ENCODE measurements at regions not wholly inside any gene's neighbourhood (a gene's known extent, or its start where the extent isn't known, plus 50 kb on each side); places are given as distances from the start of the nearest gene placed in this dataset.

DNA sequence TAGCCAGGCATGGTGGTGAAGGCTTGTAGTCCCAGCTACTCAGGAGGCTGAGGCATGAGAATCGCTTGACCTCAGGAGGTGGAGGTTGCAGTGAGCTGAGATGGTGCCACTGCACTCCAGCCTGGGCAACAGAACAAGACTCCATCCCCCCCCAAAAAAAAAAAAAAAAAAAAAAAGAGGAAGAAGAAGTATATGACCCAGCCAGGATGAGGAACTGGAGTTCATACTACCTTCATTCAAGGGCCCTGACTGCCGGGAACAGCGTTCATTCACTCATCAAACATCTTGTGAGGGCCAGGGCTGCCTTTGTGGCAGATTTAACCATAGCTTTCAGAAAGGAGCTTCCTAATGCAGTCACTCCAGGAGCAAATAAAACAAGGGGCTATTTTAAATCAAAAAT is 127.6 kb downstream of the MRPS6 start:
- Histone ChIP-seq H2BK20ac (ENCODE audit: low read length) (peak overlapping the region; percentile 80), H2BK12ac (ENCODE audit: low read depth, low read length) (peak overlapping the region; percentile 75), H3K9me3 (ENCODE audit: insufficient read depth in 2 of 2, low read depth in 1 of 2, low read length in 1 of 2) (no peaks in the 10 kb centered on the region), H4K20me1 (replicated peaks in 1 of 2; ENCODE audit: control insufficient read depth in 1 of 2, insufficient read depth in 2 of 2, low read length in 2 of 2) (no peaks in the 10 kb centered on the region), H3K4me1 (replicated peaks in 1 of 4; ENCODE audit: control insufficient read depth in 3 of 4, insufficient read depth in 4 of 4, low read length in 3 of 4) (peaks cover 7 to 24% (median 15%) of the 10 kb centered on the region in 4 experiments), H4K91ac (replicated peaks; ENCODE audit: insufficient read length, low read length) (no peak overlapping the region), H3K79me1 (ENCODE audit: low read depth, low read length) (no peaks in the 10 kb centered on the region), H3K27ac (ENCODE audit: low read depth, low read length) (no peak overlapping the region), H3K23me2 (ENCODE audit: low read depth, low read length) (peaks cover 7% of the 10 kb centered on the region), H3K4me3 (ENCODE audit: extremely low read depth in 1 of 4, insufficient read depth in 2 of 4, low read depth in 3 of 4, low read length in 4 of 4) (peak overlapping the region in 1 of 4 experiments; percentile 58; a peak in 2 of 8 replicates), H3K36me3 (ENCODE audit: control insufficient read depth in 2 of 4, insufficient read depth in 4 of 4, low read length in 3 of 4) (no peaks in the 10 kb centered on the region), H3K4ac (replicated peaks; ENCODE audit: insufficient read length, low read depth, low read length) (no peak overlapping the region), H3K4me2 (ENCODE audit: insufficient read depth in 1 of 2, low read depth in 2 of 2, low read length in 2 of 2) (peak overlapping the region; percentile 68 to 95), H4K5ac (ENCODE audit: insufficient read length, low read depth, low read length) (no peak overlapping the region), H2BK120ac (replicated peaks; ENCODE audit: low read depth, low read length) (no peak overlapping the region), H3K18ac (ENCODE audit: extremely low read depth, low read length) (peak overlapping the region; percentile 78; the same call in 1 of the 2 replicates), H3K23ac (ENCODE audit: insufficient read length) (no peak overlapping the region), H4K8ac (ENCODE audit: extremely low read depth, insufficient read depth, low read length) (no peak overlapping the region), H2BK5ac (ENCODE audit: low read depth, low read length) (peak overlapping the region; percentile 90; the same call in 1 of the 2 replicates), H3K14ac (ENCODE audit: insufficient read length) (no peak overlapping the region), H3K79me2 (ENCODE audit: control insufficient read depth in 1 of 2, insufficient read depth in 2 of 2, low read length in 2 of 2) (no peaks in the 10 kb centered on the region), H2AFZ (ENCODE audit: low read length) (no peak overlapping the region), H3K56ac (replicated peaks; ENCODE audit: insufficient read length, low read depth, low read length) (no peak overlapping the region), H3K27me3 (replicated peaks in 1 of 4; ENCODE audit: control insufficient read depth in 3 of 4, extremely low read depth in 1 of 4, insufficient read depth in 3 of 4, low read length in 3 of 4) (no peaks in the 10 kb centered on the region), H2BK15ac (ENCODE audit: low read length) (no peak overlapping the region), H3K9ac (replicated peaks in 1 of 4; ENCODE audit: extremely low read depth in 1 of 4, low read depth in 3 of 4, low read length in 3 of 4) (no peak overlapping the region), H2AK5ac (ENCODE audit: low read depth, low read length) (0 out of 2 replicates have a peak overlapping the region, but pooled peaks have one; percentile 76)
- 97% methylated on average over 3 of the region's 3 CpGs; no CpG with 5 or more reads in 1 of the 2 experiments for WGBS, 2 experiments (ENCODE audit: extremely low coverage in 1 of 2, insufficient coverage in 1 of 2, insufficient read length in 1 of 2, insufficient replicate concordance in 2 of 2, low coverage in 1 of 2, low lambda C conversion rate in 2 of 2, missing lambda C conversion rate in 1 of 2)
- ChIA-PET CTCF (ENCODE audit: partially characterized antibody) (interaction anchor here (0.6 to 6.4 kb wide), 11 partner anchors 10 to 177 kb away, joined by 3 to 56 read pairs (median 3); no protein-coding TSS in a partner anchor), POLR2A (ENCODE audit: partially characterized antibody) (no interaction called here)
- no peak for FAIRE-seq
- no peak for DNase-seq (ENCODE audit: low read depth in 1 of 2, low spot score in 2 of 2)
- TF ChIP-seq FOSL1 (IDR thresholded peaks at IDR 0.05; ENCODE audit: insufficient read depth, low read depth, low read length) (no peak), PHF8 (conservative IDR thresholded peaks at IDR 0.05; ENCODE audit: low read depth, low read length) (no peak), RAD21 (IDR thresholded peaks at IDR 0.05 in 1 of 2, conservative IDR thresholded peaks at IDR 0.05 in 1 of 2; ENCODE audit: low read depth in 2 of 2, low read length in 2 of 2) (no peak), TAF1 (IDR thresholded peaks at IDR 0.05; ENCODE audit: low read depth, low read length) (no peak), KDM4A (IDR thresholded peaks at IDR 0.05; ENCODE audit: low read depth, low read length, severe bottlenecking) (no peak), TBP (IDR thresholded peaks at IDR 0.05; ENCODE audit: low read depth, low read length) (no peak)
- TF ChIP-seq, protein P1, sequence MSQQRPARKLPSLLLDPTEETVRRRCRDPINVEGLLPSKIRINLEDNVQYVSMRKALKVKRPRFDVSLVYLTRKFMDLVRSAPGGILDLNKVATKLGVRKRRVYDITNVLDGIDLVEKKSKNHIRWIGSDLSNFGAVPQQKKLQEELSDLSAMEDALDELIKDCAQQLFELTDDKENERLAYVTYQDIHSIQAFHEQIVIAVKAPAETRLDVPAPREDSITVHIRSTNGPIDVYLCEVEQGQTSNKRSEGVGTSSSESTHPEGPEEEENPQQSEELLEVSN (IDR thresholded peaks at IDR 0.05) = no peak

Data from H1 (cell line).